RWPE1 (cell line): ENCODE measurements at regions not wholly inside any gene's neighbourhood (a gene's known extent, or its start where the extent isn't known, plus 50 kb on each side); places are given as distances from the start of the nearest gene placed in this dataset.
"Not testable (repeated sequence)": the region's sequence is repeated elsewhere in the genome, so short reads cannot be mapped to it uniquely, and the experiment has no call there.

Experiments used
- CTCF ChIA-PET: fragments of 350-600 bp; sonication (Branson Sonifier 250); formaldehyde crosslinking; extraction: SDS; loops from one replicate; lab custom pipeline; 2021; lab: Yijun Ruan, JAX
- POLR2A ChIA-PET: fragments of 400-600 bp; formaldehyde crosslinking; extraction: SDS; loops from one replicate; lab custom pipeline; 2020; ENCODE audit warnings: antibody characterized with exemption; ENCODE audit not compliant: low non-redundant PET; lab: Yijun Ruan, JAX
- DNase-seq: peaks from one replicate; pipeline ENCODE4 v3.0.0; 2012; ENCODE audit warnings: low spot score
- H3K27ac ChIP-seq: fragments of 450-650 bp; 2 replicates; pipeline ENCODE4 v1.5.1; 2017
- TF ChIP-seq, protein P1 (sequence below): fragments of 450-650 bp; conservative IDR thresholded peaks from 2 replicates; pipeline ENCODE4 v1.5.1; 2017; ENCODE audit warnings: low read depth, mild to moderate bottlenecking

DNA sequence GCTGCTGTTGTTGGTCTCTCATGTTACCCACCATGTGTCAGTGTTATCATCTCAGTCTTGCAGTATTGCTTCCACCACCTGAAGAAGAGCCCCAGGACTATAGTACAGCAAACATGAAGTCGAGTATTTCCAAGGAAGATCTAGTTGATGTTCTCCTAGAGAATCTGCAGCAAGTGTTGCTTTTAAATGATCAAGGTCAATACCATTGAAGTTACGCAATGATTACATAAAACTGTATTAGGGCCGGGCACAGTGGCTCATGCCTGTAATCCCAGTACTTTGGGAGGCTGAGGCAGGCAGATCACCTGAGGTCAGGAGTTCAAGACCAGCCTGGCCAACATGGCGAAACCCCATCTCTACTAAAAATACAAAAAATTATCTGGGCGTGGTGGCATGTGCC is 173.9 kb downstream of the TJP1 start:
- POLR2A ChIA-PET, DNase-seq, H3K27ac ChIP-seq, CTCF ChIA-PET: not testable (repeated sequence)

DNA sequence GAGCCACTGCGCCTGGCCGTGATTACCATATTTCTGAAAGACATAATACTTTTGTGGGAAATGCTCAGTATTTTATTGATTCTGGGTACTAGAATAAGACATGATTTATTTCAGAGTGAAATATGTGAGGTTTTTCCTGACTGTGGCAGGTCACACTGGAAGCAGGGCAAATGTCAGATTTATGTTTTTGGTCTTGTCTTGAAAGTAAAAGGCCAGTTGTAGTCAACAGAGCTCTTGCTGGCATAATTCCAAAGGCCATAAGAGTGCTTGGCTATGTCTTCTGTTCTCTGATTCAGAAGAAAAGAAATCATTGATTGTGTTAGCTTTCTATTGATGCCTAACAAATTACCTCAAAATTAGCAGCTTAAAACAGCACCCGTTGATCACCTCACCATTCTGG is 176.4 kb downstream of the TJP1 start:
- no peak for DNase-seq
- no peak overlapping the region for H3K27ac ChIP-seq
- ChIA-PET POLR2A (no interaction called here), CTCF (interaction anchor here (0.7 kb wide), 1 partner anchor 14 kb away, joined by 3 read pairs; no protein-coding TSS in a partner anchor)
- TF ChIP-seq, protein P1, sequence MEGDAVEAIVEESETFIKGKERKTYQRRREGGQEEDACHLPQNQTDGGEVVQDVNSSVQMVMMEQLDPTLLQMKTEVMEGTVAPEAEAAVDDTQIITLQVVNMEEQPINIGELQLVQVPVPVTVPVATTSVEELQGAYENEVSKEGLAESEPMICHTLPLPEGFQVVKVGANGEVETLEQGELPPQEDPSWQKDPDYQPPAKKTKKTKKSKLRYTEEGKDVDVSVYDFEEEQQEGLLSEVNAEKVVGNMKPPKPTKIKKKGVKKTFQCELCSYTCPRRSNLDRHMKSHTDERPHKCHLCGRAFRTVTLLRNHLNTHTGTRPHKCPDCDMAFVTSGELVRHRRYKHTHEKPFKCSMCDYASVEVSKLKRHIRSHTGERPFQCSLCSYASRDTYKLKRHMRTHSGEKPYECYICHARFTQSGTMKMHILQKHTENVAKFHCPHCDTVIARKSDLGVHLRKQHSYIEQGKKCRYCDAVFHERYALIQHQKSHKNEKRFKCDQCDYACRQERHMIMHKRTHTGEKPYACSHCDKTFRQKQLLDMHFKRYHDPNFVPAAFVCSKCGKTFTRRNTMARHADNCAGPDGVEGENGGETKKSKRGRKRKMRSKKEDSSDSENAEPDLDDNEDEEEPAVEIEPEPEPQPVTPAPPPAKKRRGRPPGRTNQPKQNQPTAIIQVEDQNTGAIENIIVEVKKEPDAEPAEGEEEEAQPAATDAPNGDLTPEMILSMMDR, result no peak

DNA sequence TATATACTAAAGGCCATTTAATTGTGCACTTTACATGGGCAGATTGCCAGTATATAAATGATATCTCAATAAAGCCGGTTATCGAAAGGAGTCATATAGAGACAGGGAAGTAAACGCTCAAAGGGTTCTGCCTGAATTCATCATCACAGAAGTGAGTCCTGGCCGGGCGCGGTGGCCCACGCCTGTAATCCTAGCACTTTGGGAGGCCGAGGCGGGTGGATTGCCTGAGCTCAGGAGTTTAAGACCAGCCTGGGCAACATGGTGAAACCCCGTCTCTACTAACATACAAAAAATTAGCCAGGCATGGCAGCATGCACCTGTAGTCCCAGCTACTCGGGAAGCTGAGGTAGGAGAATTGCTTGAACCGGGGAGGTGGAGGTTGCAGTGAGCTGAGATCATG is 177.9 kb downstream of the TJP1 start:
- CTCF ChIA-PET, DNase-seq, POLR2A ChIA-PET, H3K27ac ChIP-seq: not testable (repeated sequence)

DNA sequence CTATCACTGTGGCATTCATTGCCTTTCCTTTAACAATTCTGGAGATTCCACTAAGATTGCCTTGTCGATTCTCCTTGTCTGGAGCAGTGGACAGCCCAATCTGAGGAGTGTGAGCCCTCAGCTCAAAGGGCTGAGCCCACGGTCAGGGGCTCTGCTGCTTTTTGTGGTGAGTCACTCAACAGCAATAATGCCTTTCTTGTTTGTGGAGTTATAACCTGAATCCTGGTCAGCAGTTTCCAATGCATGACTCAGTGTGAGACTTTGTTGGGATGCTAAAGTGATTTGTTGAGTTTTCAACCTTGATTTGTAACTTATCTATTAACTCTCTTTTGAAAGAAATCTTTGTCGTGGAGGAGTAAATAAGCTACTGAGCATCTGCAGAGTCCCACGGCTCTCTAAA is 183.5 kb downstream of the TJP1 start:
- POLR2A ChIA-PET, result no interaction called here
- CTCF ChIA-PET, result no interaction called here
- no peak overlapping the region for H3K27ac ChIP-seq
- TF ChIP-seq, protein P1, result no peak
- no peak for DNase-seq

DNA sequence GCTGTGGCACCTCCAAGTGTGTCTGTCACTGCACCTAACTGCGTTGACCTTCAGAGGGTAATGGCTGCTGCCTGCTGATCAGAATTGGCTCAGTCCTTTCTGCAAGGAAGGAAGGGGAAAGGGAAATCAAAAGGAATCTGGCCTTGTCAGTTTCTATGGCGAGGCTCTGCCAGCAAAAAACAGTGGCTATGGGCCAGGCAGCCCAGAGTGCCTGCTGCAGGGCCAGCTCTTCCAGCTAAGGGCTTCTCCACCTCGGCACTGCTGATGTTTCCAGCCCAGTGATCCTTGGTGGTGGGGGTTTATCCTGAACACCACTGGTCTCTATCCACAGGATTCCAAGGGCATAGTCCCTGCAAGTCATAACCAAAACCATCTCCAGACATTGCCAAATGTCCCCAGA is 184.3 kb downstream of the TJP1 start:
- TF ChIP-seq, protein P1, result no peak
- H3K27ac ChIP-seq, result no peak overlapping the region
- ChIA-PET POLR2A (no interaction called here), CTCF (no interaction called here)
- no peak for DNase-seq

DNA sequence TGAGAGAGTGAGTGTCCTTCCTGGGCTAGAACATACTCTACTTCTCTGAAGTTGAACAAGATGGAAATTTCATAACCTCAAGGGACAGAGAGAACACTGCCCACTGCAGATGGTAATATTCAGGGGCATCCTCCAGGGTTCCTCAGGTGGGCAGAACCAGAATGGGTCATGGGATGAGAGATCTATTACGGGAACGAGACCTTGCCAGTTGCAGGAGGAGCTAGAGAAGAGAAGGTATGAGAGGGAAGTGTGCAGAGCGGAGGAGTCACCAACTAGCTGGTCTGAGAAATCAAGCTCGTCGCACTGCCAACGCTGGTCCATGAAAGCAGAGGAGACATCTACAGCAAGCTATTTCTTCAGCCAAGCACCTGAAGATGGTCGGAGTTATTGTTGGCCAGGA is 184.7 kb downstream of the TJP1 start:
- TF ChIP-seq, protein P1, result no peak
- ChIA-PET CTCF (no interaction called here), POLR2A (no interaction called here)
- no peak for DNase-seq
- H3K27ac ChIP-seq, result no peak overlapping the region

DNA sequence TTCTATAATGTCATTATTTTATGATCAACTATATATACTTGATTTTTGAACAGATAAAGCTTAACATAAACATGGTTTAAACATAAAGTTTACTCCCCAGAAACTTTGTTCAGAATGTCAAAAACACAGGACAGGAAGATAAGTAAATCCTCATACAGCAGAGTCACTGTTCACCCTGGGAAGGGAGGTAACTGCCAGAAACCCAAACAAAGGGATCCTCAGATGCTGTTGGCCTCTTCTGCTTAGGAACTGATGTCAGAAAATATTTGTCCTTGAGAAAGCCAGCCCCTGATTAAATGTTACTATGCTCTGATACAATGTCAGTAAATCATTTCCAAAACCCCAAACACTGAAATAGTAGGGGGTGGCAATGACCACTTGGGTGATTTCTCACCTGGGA is 185.3 kb downstream of the TJP1 start:
- ChIA-PET POLR2A (no interaction called here), CTCF (no interaction called here)
- TF ChIP-seq, protein P1, result no peak
- no peak overlapping the region for H3K27ac ChIP-seq
- DNase-seq, result no peak

DNA sequence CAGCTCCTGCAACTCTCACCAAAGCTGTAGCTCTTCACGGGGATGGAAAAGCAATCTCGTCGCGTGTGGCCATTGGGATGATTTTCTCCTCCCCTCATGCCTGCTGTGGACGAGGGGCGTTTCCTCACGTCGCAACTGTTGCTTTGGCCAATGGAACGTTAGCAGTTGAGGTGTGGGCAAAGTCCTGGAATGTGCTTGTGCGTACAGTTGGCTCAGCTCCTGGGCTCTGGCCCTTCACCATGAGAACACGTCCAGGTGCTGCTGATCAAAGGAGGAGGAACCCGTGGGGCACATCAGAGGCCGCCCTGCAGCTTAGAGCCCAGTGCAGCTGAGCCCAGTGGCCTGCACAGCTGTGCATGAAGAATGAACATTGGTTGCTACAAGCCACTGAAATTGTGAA is 186.1 kb downstream of the TJP1 start:
- no peak for DNase-seq
- no peak overlapping the region for H3K27ac ChIP-seq
- POLR2A ChIA-PET, result no interaction called here
- CTCF ChIA-PET, result no interaction called here
- TF ChIP-seq, protein P1, result no peak
